HepG2 (cell line): ENCODE measurements at regions not wholly inside any gene's neighbourhood (a gene's known extent, or its start where the extent isn't known, plus 50 kb on each side); places are given as distances from the start of the nearest gene placed in this dataset.

Source experiments
- GFI1 ChIP-seq: sonication (generic); formaldehyde crosslinking; IDR thresholded peaks from 2 replicates; pipeline ENCODE4 v1.5.0; 2020; ENCODE audit warnings: missing genetic modification reagents, mild to moderate bottlenecking, borderline replicate concordance
- HOXD1 ChIP-seq: sonication (generic); formaldehyde crosslinking; IDR thresholded peaks from 2 replicates; pipeline ENCODE4 v1.5.0; 2020; ENCODE audit warnings: missing genetic modification reagents
- JUNB ChIP-seq: sonication (generic); formaldehyde crosslinking; IDR thresholded peaks from 2 replicates; pipeline ENCODE4 v1.8.0; 2022; ENCODE audit warnings: missing genetic modification reagents, mild to moderate bottlenecking, borderline replicate concordance
- NKX3-1 ChIP-seq: sonication (generic); formaldehyde crosslinking; IDR thresholded peaks from 2 replicates; pipeline ENCODE4 v1.5.0; 2020; ENCODE audit warnings: missing genetic modification reagents
- POLR2G ChIP-seq: fragments of 200-400 bp; formaldehyde crosslinking; IDR thresholded peaks from 2 replicates; pipeline ENCODE4 v1.6.1; 2018; ENCODE audit warnings: mild to moderate bottlenecking, low read depth, low read length, moderate library complexity
- SIN3A ChIP-seq: IDR thresholded peaks from 2 replicates; pipeline ENCODE4 v1.6.1; 2011; ENCODE audit warnings: low read depth, mild to moderate bottlenecking, control low read depth, low read length, borderline replicate concordance
- SRY ChIP-seq: sonication (generic); formaldehyde crosslinking; IDR thresholded peaks from 2 replicates; pipeline ENCODE4 v1.8.0; 2022; ENCODE audit warnings: mild to moderate bottlenecking, missing genetic modification reagents
- WIZ ChIP-seq: sonication (generic); formaldehyde crosslinking; IDR thresholded peaks from 2 replicates; pipeline ENCODE4 v1.5.1; 2020; ENCODE audit warnings: mild to moderate bottlenecking, missing genetic modification reagents
- YY1 ChIP-seq: IDR thresholded peaks from 2 replicates; pipeline ENCODE4 v1.6.1; 2011; ENCODE audit warnings: low read length, low read depth, moderate library complexity, mild to moderate bottlenecking; ENCODE audit not compliant: insufficient read depth, insufficient replicate concordance
- ZBTB42 ChIP-seq: sonication (generic); formaldehyde crosslinking; IDR thresholded peaks from 2 replicates; pipeline ENCODE4 v1.5.0; 2020; ENCODE audit warnings: mild to moderate bottlenecking, missing genetic modification reagents
- ZNF24 ChIP-seq: fragments of 450-650 bp; IDR thresholded peaks from 2 replicates; pipeline ENCODE4 v1.6.1; 2017; ENCODE audit warnings: antibody characterized with exemption, mild to moderate bottlenecking
- ZNF781 ChIP-seq: sonication (generic); formaldehyde crosslinking; IDR thresholded peaks from 2 replicates; pipeline ENCODE4 v1.5.1; 2020; ENCODE audit warnings: borderline replicate concordance, mild to moderate bottlenecking, missing genetic modification reagents; ENCODE audit errors: not compliant biosample characterization
- ZNF782 ChIP-seq: sonication (generic); formaldehyde crosslinking; IDR thresholded peaks from 2 replicates; pipeline ENCODE4 v1.4.0; 2020; ENCODE audit warnings: missing genetic modification reagents, mild to moderate bottlenecking, borderline replicate concordance
- TF ChIP-seq, protein P1 (sequence below): sonication (generic); formaldehyde crosslinking; IDR thresholded peaks from 2 replicates; pipeline ENCODE4 v1.4.0; 2020; ENCODE audit warnings: missing genetic modification reagents, borderline replicate concordance
- TF ChIP-seq, protein P2 (sequence below): sonication (generic); formaldehyde crosslinking; conservative IDR thresholded peaks from 2 replicates; pipeline ENCODE4 v1.4.0; 2020; ENCODE audit warnings: missing genetic modification reagents
- TF ChIP-seq, protein P3 (sequence below), 2 experiments: IDR thresholded peaks; 2 replicates each; pipeline ENCODE4 v1.6.1; 2011 to 2012; ENCODE audit warnings: low read length in 2 of 2, borderline replicate concordance in 1 of 2, low read depth in 1 of 2, mild to moderate bottlenecking in 1 of 2, moderate library complexity in 1 of 2
- TF ChIP-seq, protein P4 (sequence below): sonication (generic); formaldehyde crosslinking; IDR thresholded peaks from 2 replicates; pipeline ENCODE4 v1.4.0; 2020; ENCODE audit warnings: low read depth, missing genetic modification reagents

DNA sequence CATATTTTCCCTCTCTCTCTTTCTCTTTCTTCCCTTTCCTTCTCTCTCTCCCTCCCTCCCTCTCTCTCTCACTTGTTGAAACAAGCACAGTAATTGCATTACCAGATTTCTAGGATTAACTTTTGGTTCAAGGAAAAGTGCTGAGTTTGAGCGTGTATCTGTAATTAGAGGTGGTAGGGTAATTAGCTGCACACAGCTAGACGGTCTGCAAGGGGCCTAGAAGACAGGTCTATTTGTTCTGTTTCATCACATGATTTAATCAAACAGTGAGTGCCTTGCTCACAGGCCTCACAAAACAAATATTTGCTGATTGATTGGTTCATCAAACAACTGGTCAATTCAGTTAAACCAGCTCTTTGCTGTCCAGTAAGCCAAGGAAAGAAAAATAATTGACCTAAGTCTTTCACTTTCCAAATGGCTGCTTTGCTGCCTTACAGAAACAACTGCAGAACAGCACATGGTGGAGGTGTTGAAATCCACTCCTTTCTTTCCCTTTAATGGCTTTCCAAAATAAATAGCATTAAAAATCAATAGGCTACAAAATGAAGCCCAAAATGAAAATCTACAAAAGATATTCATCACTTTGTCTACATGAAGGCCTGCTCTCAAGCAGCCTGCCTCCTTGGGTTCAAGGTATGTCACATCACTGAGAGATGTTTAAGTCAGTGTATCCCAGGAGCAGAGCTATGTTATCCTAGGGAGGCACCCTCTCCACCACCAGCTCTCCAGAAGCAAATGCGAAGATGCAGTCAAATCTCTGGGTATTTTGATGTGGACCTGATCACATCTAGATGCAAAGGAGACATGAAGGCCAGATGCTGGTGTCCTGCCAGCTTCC lies 264.4 kb upstream of the SIX2 start (continued):
- TF ChIP-seq, protein P1, sequence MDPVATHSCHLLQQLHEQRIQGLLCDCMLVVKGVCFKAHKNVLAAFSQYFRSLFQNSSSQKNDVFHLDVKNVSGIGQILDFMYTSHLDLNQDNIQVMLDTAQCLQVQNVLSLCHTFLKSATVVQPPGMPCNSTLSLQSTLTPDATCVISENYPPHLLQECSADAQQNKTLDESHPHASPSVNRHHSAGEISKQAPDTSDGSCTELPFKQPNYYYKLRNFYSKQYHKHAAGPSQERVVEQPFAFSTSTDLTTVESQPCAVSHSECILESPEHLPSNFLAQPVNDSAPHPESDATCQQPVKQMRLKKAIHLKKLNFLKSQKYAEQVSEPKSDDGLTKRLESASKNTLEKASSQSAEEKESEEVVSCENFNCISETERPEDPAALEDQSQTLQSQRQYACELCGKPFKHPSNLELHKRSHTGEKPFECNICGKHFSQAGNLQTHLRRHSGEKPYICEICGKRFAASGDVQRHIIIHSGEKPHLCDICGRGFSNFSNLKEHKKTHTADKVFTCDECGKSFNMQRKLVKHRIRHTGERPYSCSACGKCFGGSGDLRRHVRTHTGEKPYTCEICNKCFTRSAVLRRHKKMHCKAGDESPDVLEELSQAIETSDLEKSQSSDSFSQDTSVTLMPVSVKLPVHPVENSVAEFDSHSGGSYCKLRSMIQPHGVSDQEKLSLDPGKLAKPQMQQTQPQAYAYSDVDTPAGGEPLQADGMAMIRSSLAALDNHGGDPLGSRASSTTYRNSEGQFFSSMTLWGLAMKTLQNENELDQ (CRISPR knock-in tag): peak; percentile 48; the same call in 1 of the 2 replicates
- TF ChIP-seq NKX3-1 (CRISPR knock-in tag) (peak; percentile 90; the same call in 1 of the 2 replicates), ZBTB42 (CRISPR knock-in tag) (0 out of 2 replicates have a peak, but pooled peaks have one; percentile 15), ZNF782 (CRISPR knock-in tag) (no peak), HOXD1 (CRISPR knock-in tag) (peak; percentile 98), ZNF781 (CRISPR knock-in tag) (no peak), POLR2G (no peak; the same call in 1 of the 2 replicates), GFI1 (peak; percentile 95), JUNB (CRISPR knock-in tag) (peak; percentile 51; the same call in 1 of the 2 replicates), WIZ (CRISPR knock-in tag) (no peak), SRY (CRISPR knock-in tag) (no peak), ZNF24 (peak; percentile 77; the same call in 1 of the 2 replicates), SIN3A (peak; percentile 62; the same call in 1 of the 2 replicates), YY1 (peak; percentile 33)
- TF ChIP-seq, protein P2, sequence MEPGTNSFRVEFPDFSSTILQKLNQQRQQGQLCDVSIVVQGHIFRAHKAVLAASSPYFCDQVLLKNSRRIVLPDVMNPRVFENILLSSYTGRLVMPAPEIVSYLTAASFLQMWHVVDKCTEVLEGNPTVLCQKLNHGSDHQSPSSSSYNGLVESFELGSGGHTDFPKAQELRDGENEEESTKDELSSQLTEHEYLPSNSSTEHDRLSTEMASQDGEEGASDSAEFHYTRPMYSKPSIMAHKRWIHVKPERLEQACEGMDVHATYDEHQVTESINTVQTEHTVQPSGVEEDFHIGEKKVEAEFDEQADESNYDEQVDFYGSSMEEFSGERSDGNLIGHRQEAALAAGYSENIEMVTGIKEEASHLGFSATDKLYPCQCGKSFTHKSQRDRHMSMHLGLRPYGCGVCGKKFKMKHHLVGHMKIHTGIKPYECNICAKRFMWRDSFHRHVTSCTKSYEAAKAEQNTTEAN (CRISPR knock-in tag): peak; percentile 85; the same call in 1 of the 2 replicates
- TF ChIP-seq, protein P3, sequence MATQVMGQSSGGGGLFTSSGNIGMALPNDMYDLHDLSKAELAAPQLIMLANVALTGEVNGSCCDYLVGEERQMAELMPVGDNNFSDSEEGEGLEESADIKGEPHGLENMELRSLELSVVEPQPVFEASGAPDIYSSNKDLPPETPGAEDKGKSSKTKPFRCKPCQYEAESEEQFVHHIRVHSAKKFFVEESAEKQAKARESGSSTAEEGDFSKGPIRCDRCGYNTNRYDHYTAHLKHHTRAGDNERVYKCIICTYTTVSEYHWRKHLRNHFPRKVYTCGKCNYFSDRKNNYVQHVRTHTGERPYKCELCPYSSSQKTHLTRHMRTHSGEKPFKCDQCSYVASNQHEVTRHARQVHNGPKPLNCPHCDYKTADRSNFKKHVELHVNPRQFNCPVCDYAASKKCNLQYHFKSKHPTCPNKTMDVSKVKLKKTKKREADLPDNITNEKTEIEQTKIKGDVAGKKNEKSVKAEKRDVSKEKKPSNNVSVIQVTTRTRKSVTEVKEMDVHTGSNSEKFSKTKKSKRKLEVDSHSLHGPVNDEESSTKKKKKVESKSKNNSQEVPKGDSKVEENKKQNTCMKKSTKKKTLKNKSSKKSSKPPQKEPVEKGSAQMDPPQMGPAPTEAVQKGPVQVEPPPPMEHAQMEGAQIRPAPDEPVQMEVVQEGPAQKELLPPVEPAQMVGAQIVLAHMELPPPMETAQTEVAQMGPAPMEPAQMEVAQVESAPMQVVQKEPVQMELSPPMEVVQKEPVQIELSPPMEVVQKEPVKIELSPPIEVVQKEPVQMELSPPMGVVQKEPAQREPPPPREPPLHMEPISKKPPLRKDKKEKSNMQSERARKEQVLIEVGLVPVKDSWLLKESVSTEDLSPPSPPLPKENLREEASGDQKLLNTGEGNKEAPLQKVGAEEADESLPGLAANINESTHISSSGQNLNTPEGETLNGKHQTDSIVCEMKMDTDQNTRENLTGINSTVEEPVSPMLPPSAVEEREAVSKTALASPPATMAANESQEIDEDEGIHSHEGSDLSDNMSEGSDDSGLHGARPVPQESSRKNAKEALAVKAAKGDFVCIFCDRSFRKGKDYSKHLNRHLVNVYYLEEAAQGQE (IDR thresholded peaks at IDR 0.05; ENCODE audit: borderline replicate concordance in 1 of 2, low read depth in 1 of 2, low read length in 2 of 2): peak in 1 of 2 experiments; percentile 85; a peak in 2 of 4 replicates
- TF ChIP-seq, protein P4, sequence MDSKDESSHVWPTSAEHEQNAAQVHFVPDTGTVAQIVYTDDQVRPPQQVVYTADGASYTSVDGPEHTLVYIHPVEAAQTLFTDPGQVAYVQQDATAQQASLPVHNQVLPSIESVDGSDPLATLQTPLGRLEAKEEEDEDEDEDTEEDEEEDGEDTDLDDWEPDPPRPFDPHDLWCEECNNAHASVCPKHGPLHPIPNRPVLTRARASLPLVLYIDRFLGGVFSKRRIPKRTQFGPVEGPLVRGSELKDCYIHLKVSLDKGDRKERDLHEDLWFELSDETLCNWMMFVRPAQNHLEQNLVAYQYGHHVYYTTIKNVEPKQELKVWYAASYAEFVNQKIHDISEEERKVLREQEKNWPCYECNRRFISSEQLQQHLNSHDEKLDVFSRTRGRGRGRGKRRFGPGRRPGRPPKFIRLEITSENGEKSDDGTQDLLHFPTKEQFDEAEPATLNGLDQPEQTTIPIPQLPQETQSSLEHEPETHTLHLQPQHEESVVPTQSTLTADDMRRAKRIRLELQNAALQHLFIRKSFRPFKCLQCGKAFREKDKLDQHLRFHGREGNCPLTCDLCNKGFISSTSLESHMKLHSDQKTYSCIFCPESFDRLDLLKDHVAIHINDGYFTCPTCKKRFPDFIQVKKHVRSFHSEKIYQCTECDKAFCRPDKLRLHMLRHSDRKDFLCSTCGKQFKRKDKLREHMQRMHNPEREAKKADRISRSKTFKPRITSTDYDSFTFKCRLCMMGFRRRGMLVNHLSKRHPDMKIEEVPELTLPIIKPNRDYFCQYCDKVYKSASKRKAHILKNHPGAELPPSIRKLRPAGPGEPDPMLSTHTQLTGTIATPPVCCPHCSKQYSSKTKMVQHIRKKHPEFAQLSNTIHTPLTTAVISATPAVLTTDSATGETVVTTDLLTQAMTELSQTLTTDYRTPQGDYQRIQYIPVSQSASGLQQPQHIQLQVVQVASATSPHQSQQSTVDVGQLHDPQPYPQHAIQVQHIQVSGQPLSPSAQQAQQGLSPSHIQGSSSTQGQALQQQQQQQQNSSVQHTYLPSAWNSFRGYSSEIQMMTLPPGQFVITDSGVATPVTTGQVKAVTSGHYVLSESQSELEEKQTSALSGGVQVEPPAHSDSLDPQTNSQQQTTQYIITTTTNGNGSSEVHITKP (CRISPR knock-in tag): no peak
